Fibroblast of pulmonary artery (primary cell): ENCODE measurements at regions not wholly inside any gene's neighbourhood (a gene's known extent, or its start where the extent isn't known, plus 50 kb on each side); places are given as distances from the start of the nearest gene placed in this dataset.
A peak's percentile ranks its signal among the peaks of the same experiment; 100 is the strongest.

ENCODE experiments used
- DNase-seq: peaks from one replicate; pipeline ENCODE4 v3.0.0-alpha.2; 2010; ENCODE audit warnings: low read depth
- H3K4me3 ChIP-seq: replicated peaks from 2 replicates; pipeline ENCODE4 v1.5.1; 2011; ENCODE audit warnings: low read depth, mild to moderate bottlenecking, control low read depth, low read length, moderate library complexity
- TF ChIP-seq, protein P1 (sequence below): IDR thresholded peaks from 2 replicates; pipeline ENCODE4 v1.5.1; 2011; ENCODE audit warnings: mild to moderate bottlenecking, control low read depth, low read length, inconsistent platforms; ENCODE audit errors: missing control alignments

DNA sequence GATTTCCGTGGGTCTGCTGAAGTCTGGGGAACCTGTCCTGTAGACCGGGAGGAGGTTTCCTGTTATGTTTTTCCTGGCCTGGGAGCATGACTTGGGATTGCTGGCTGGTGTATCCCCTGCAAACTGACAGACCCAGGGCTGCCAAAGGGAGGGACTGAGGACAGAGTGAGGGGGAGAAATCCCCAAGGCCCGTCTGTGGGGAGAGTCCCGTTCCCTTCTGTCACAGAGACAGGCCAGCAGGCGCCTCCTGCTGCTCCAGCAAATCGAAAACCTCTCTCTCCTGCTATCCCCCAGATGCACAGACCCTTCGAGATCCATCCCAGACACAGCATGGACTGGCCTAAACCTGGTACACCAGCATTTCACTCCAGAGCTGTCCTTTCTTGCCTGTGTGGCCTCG lies 56.2 kb upstream of the ALDH1B1 start:
- DNase-seq: no peak
- no peak overlapping the region for H3K4me3 ChIP-seq
- TF ChIP-seq, protein P1, sequence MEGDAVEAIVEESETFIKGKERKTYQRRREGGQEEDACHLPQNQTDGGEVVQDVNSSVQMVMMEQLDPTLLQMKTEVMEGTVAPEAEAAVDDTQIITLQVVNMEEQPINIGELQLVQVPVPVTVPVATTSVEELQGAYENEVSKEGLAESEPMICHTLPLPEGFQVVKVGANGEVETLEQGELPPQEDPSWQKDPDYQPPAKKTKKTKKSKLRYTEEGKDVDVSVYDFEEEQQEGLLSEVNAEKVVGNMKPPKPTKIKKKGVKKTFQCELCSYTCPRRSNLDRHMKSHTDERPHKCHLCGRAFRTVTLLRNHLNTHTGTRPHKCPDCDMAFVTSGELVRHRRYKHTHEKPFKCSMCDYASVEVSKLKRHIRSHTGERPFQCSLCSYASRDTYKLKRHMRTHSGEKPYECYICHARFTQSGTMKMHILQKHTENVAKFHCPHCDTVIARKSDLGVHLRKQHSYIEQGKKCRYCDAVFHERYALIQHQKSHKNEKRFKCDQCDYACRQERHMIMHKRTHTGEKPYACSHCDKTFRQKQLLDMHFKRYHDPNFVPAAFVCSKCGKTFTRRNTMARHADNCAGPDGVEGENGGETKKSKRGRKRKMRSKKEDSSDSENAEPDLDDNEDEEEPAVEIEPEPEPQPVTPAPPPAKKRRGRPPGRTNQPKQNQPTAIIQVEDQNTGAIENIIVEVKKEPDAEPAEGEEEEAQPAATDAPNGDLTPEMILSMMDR: no peak

DNA sequence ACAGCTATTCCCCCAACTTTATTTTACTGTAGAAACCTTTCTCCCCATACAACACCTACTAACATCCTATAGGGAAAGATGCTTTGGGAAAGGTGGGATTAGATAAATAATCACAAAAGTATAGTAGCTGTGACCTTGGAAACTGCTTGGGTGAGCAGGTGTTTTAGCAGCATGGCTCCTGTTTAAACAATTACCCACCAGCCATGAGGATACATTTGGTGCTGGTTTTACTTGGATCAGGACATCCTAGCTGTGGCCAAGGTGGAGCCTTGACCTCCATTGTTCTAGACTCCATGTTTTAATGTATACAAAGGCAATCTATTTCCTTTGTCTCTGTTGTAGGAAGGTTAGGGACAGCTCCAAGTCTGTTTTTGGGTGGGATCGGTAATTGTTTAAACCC lies 56.8 kb upstream of the ALDH1B1 start:
- no peak for DNase-seq
- H3K4me3 ChIP-seq: no peak overlapping the region
- TF ChIP-seq, protein P1: no peak

DNA sequence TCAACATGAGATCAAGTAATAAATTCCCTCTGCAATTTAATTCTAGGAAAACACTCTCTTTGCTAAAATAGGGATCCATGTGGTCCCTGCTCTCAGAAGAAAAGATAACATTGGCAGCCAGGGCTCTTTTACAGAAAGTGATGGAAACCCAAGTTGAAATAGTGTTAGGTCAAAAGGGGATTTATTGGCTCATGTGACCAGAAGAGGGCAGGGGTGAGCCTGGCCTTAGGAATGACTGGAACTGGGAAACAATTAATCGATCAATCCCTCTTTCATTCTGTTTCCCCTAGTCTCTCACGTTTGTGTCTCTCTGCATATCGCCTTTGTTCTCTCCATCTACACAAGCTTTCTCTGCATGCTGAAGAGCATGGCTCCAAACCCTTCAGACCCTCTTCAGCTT lies 58.3 kb upstream of the ALDH1B1 start:
- TF ChIP-seq, protein P1: peak; percentile 28
- no peak for DNase-seq
- H3K4me3 ChIP-seq: no peak overlapping the region

DNA sequence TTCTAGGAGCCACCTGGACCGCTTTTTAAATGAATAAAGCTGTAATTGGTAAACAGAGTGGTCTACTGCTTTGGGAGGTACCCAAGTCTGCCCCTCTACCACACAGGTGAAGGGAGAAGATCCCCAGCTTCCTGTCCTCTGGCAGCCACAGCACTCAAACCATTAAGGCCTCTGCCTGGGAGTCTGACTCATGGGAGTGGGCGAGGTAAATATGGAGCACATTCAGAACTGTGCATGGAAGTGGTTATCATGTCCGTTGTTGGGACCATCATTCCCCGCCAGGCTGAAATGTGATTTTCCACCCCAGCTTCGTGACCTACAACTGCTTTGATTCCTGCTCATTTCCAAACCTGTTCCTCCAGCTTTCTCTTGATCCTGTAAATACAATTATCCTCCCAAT lies 59.5 kb upstream of the ALDH1B1 start:
- no peak for DNase-seq
- H3K4me3 ChIP-seq: no peak overlapping the region
- TF ChIP-seq, protein P1: no peak

DNA sequence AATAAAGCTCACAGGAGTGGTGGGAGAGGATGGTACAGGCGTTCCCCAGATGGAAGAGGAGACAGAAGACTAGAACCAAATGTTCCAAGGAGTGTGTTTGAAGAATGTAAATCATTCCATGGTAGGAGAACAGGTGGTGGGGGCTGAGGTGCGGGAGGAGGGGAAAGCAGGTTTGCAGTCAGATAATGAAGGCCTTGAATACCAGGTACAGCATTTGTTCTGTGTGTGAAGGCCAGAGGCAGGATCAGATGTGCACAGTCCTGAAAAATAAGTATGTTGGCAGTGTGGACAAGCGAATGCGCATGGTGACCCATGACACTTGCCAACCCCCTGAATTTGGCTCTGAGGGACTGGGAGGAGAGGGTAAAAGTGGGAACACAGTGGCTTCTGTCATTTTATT lies 59.9 kb upstream of the ALDH1B1 start:
- no peak for DNase-seq
- no peak overlapping the region for H3K4me3 ChIP-seq
- TF ChIP-seq, protein P1: no peak

DNA sequence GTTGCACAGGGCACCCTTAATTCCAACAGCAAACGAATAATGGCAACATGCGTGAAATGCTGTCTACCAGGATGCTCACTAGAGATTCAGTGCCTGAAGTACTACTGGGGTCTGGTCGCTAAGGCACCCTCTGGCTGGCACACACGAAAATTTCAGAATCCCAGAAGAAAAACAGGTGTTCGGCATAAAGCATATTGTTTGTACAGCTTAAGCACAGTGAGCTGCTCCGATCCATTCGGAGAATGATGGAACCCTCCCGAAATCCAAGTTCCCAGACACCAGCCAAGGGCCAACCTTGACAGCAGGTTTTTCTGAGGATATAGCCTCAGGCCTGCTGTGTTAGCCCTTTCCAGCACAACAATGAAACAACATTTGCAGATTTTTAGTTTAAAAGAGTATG lies 61.4 kb upstream of the ALDH1B1 start:
- TF ChIP-seq, protein P1: no peak
- no peak overlapping the region for H3K4me3 ChIP-seq
- DNase-seq: no peak

DNA sequence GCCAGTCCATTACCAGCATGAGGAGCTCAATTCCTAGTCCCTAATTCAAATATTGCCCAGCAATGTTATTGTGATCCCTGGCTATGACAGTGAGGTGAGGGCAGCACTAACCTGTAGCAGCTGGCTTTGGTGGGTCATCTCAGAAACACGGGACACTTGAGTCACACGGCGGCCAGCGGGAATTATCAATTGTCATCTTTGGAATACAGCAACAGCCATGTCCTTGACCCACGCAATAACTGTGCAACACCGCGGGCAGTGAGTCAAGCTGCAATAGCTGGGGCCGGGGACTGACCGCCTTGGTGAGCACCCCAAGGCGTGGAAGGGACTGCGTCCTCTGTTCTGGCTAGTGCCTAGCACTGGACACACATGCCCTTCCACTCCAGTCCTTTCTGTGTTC lies 62.5 kb upstream of the ALDH1B1 start:
- no peak for DNase-seq
- TF ChIP-seq, protein P1: no peak
- no peak overlapping the region for H3K4me3 ChIP-seq
